Upper lobe of left lung (tissue), 4 donors: ENCODE measurements at regions not wholly inside any gene's neighbourhood (a gene's known extent, or its start where the extent isn't known, plus 50 kb on each side); places are given as distances from the start of the nearest gene placed in this dataset.

Experiments
- EP300 ChIP-seq, 4 donors: sonication (generic); formaldehyde crosslinking; IDR thresholded peaks; one replicate each; pipeline ENCODE4 v1.5.1; 2017; ENCODE audit warnings: antibody characterized with exemption in 4 of 4, control low read depth in 2 of 4
- POLR2A ChIP-seq, 4 donors: fragments of 450-650 bp; IDR thresholded peaks; one replicate each; pipeline ENCODE4 v1.5.1; 2016 to 2017; ENCODE audit warnings: antibody characterized with exemption in 4 of 4, mild to moderate bottlenecking in 2 of 4
- POLR2AphosphoS5 ChIP-seq, 2 donors: sonication (generic); formaldehyde crosslinking; IDR thresholded peaks; one replicate each; pipeline ENCODE4 v1.5.1; 2017; ENCODE audit warnings: antibody characterized with exemption in 2 of 2
- TF ChIP-seq, protein P1 (sequence below), 6 experiments: fragments of 450-650 bp in 4 of 6; fragments of 200-600 bp in 2 of 6; sonication (generic) in 2 of 6; IDR thresholded peaks; one replicate each; pipeline ENCODE4 v1.5.1; 2016 to 2019; ENCODE audit warnings: antibody characterized with exemption in 6 of 6

DNA sequence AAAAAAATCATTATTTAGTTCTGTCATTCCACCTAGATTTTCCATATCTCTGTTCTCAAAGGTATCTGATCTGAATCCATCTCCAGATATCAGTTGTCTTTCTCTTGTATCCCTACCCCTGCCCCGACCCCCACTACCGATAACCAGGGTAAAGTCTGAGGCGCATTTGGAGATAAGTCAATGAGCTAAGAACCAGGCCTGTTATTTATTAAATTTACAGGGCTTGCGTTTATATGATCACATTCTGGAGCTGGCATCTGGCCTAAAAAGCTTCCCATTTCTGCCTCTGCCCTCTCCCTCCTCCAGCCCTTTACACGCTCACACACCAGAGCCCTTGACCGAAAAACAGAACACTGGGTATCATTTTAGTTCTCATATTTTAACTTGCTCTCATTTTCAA lies 144.7 kb downstream of the ALDH8A1 start:
- TF ChIP-seq, protein P1, sequence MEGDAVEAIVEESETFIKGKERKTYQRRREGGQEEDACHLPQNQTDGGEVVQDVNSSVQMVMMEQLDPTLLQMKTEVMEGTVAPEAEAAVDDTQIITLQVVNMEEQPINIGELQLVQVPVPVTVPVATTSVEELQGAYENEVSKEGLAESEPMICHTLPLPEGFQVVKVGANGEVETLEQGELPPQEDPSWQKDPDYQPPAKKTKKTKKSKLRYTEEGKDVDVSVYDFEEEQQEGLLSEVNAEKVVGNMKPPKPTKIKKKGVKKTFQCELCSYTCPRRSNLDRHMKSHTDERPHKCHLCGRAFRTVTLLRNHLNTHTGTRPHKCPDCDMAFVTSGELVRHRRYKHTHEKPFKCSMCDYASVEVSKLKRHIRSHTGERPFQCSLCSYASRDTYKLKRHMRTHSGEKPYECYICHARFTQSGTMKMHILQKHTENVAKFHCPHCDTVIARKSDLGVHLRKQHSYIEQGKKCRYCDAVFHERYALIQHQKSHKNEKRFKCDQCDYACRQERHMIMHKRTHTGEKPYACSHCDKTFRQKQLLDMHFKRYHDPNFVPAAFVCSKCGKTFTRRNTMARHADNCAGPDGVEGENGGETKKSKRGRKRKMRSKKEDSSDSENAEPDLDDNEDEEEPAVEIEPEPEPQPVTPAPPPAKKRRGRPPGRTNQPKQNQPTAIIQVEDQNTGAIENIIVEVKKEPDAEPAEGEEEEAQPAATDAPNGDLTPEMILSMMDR (IDR thresholded peaks at IDR 0.05): no peak
- TF ChIP-seq POLR2A (IDR thresholded peaks at IDR 0.05) (no peak), POLR2AphosphoS5 (IDR thresholded peaks at IDR 0.05) (no peak), EP300 (IDR thresholded peaks at IDR 0.05) (no peak)
